ENCODE measurements at regions not wholly inside any gene's neighbourhood (a gene's known extent, or its start where the extent isn't known, plus 50 kb on each side); places are given as distances from the start of the nearest gene placed in this dataset.

DNA sequence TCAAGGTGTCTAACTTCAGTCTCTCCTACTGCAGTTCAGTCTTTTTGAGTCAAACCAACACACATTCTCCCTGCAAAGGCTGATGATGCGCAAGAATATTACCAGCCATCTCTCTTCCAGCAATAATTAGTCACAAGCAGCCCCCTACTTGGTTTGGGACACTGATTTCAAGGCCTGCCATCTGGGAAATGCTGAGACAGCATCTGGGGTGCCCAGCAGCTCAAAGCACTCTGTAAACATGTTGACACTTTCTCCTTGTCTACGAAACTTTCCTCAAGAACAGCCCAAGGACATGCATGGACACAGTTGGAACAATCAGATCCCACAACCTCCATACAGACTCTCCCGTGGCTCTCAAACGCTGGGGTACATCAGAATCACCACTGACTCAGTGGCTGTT is 149.2 kb upstream of the RPL38 start:
- no peak for TF ChIP-seq FOXP2 (optimal IDR thresholded peaks at IDR 0.05; ENCODE audit: borderline replicate concordance, extremely low read depth, extremely low read length, insufficient read depth)
- no peak for TF ChIP-seq REST (IDR thresholded peaks at IDR 0.05; ENCODE audit: insufficient read depth in 1 of 2, low read depth in 2 of 2, low read length in 2 of 2)
- no peak for TF ChIP-seq TAF1 (IDR thresholded peaks at IDR 0.05; ENCODE audit: borderline replicate concordance, insufficient read depth, low read length)
- no peak for TF ChIP-seq SIN3A (IDR thresholded peaks at IDR 0.05; ENCODE audit: borderline replicate concordance, insufficient read depth, low read length)
- TF ChIP-seq POLR2AphosphoS5 (IDR thresholded peaks at IDR 0.05; ENCODE audit: low read depth, low read length) = no peak

DNA sequence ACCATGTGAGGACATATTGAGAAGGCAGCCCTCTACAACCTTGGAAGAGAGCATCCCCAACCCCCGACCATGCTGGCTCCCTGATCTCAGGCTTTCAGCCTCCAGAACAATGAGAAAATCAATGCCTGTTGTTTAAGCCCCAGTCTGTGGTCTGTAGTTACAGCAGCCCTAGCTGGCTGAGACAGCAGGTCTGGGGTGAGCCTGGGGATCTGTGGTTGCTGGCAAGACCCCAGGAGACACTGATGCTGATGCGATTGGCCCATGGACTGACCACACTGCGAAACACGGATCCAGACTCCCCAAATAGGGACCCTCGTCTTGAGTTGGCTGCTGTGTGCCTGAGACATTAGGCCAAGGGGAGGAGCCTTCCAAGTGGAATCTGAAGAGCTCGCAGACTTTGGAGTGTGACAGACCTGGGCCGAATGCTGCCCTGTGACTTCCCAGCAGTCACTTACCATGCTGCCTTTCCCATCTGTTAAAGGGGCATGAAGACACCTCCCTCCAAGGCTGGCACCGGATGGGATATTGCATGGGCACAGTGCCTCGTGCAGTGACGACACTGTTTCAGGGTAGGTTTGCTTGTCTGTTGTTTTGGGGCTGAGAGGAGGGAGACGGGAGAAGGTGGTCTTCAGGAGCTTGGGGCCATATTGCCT is 147.8 kb upstream of the RPL38 start:
- TF ChIP-seq REST (IDR thresholded peaks at IDR 0.05; ENCODE audit: insufficient read depth in 1 of 2, low read depth in 2 of 2, low read length in 2 of 2) = no peak
- no peak for TF ChIP-seq SIN3A (IDR thresholded peaks at IDR 0.05; ENCODE audit: borderline replicate concordance, insufficient read depth, low read length)

- TF ChIP-seq POLR2AphosphoS5 (IDR thresholded peaks at IDR 0.05; ENCODE audit: low read depth, low read length) = no peak
- no peak for TF ChIP-seq FOXP2 (optimal IDR thresholded peaks at IDR 0.05; ENCODE audit: borderline replicate concordance, extremely low read depth, extremely low read length, insufficient read depth)
- no peak for TF ChIP-seq SIN3A (IDR thresholded peaks at IDR 0.05; ENCODE audit: borderline replicate concordance, insufficient read depth, low read length)
- TF ChIP-seq REST (IDR thresholded peaks at IDR 0.05; ENCODE audit: insufficient read depth in 1 of 2, low read depth in 2 of 2, low read length in 2 of 2) = no peak
- no peak for TF ChIP-seq TAF1 (IDR thresholded peaks at IDR 0.05; ENCODE audit: borderline replicate concordance, insufficient read depth, low read length)
These were observed 143.8 kb upstream of the RPL38 start for GRCh38 chr17:74059479-74060240.

- TF ChIP-seq TAF1 (IDR thresholded peaks at IDR 0.05; ENCODE audit: borderline replicate concordance, insufficient read depth, low read length) = no peak
- no peak for TF ChIP-seq FOXP2 (optimal IDR thresholded peaks at IDR 0.05; ENCODE audit: borderline replicate concordance, extremely low read depth, extremely low read length, insufficient read depth)
- no peak for TF ChIP-seq SIN3A (IDR thresholded peaks at IDR 0.05; ENCODE audit: borderline replicate concordance, insufficient read depth, low read length)
- TF ChIP-seq REST (IDR thresholded peaks at IDR 0.05; ENCODE audit: insufficient read depth in 1 of 2, low read depth in 2 of 2, low read length in 2 of 2) = no peak
- no peak for TF ChIP-seq POLR2AphosphoS5 (IDR thresholded peaks at IDR 0.05; ENCODE audit: low read depth, low read length)
These were observed 141.7 kb upstream of the RPL38 start for GRCh38 chr17:74061758-74062157.

Data from PFSK-1 (cell line).